Kidney capillary endothelial cell (primary cell): ENCODE measurements at regions not wholly inside any gene's neighbourhood (a gene's known extent, or its start where the extent isn't known, plus 50 kb on each side); places are given as distances from the start of the nearest gene placed in this dataset.
"Not testable (repeated sequence)": the region's sequence is repeated elsewhere in the genome, so short reads cannot be mapped to it uniquely, and the experiment has no call there.

Experiments
- DNase-seq: peaks from one replicate; pipeline ENCODE4 v3.0.0-alpha.2; 2018; ENCODE audit warnings: low spot score

DNA sequence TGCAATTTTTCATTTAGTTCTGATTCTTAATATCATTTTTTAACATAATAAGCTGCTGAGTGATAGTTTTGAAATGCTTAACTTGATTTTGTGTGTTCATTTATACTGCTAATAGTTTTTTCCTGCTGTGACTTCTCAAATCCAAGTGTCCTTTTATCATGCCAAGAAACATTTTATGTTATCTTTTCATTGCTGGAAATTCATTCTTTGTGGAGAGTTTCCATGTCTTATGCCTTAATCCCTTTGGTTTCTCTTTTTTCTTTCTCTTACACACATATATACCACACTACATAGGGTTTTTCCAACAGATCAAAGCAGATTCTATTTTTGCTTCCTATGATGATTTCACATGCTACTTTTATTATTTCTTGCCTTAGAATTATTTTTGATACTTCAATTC, 981.1 kb downstream of the SLC6A15 start:
- no peak for DNase-seq

DNA sequence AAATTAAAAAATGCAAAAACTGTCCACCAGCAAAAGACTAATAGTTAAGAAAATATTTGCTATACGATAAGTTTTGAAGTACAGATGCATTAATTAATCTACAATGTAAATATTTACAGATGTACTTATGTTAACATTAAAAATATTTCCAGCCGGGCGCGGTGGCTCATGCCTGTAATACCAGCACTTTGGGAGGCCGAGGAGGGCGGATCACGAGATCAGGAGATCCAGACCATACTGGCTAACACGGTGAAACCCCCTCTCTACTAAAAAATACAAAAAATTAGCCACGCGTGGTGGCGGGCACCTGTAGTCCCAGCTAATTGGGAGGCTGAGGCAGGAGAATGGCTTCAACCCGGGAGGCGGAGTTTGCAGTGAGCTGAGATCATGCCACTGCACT, 982.8 kb downstream of the SLC6A15 start:
- DNase-seq = not testable (repeated sequence)

- DNase-seq = no peak
These were observed 991.6 kb downstream of the SLC6A15 start for GRCh38 chr12:83920821-83921547.

GRCh38 chr12:83919081-83919480, 993.5 kb downstream of the SLC6A15 start:
- no peak for DNase-seq

DNA sequence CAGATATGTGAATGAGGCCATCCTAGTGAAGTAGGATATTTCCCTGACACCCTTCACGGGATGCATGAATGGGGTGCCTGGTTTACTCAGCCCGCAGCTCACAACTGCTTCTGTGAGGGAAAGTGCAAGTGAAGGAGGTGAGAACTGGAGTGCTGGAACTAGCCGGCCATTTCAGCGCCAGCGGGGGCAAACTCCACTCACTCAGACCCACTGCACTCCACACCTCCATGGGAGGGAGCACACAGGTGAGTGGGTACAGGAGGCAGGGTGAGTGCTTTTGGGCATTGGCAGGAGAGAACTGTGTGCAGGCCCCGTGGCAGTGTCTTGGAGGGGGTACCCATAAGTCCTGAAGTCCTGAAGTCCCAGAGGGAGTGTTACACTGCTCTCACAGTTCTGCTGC, 1008.4 kb downstream of the SLC6A15 start:
- no peak for DNase-seq

DNA sequence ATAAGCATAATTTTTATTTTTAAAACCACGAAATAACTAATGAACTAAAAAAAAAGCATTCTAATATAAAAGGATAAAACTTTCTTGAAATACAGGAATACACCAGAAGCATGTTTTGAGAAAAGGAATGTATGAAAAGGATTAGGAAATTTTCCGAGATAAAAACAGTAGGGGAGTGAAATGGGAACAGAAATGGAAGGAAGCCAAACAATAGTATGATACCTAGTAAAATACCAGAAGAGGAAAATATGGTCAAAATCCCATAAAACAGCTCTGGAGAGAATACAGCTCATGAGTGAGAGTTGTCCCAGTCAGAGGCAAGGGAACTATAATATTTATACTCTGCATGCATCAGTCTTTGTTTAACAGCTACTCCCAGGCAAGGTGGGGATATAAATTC, 1016.2 kb downstream of the SLC6A15 start:
- no peak for DNase-seq

DNA sequence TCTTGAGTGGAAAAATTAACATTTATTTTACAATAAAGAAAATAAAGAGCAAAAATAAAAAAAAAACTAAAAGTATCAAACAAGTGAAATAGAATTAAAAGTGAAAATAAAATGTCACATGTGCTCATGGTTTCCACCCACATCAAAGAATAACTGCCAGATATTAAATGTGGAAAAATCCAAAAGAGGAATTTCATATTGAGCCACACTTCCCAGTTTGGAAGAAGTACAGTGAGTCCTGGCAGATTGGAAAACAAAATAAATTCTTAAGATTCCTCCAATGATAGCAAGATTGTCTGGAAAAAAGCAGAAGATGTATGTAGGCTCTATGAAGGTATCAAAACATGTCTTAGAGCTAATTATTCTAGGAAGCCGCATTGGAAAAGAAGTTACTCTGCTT, 1019.5 kb downstream of the SLC6A15 start:
- no peak for DNase-seq

DNA sequence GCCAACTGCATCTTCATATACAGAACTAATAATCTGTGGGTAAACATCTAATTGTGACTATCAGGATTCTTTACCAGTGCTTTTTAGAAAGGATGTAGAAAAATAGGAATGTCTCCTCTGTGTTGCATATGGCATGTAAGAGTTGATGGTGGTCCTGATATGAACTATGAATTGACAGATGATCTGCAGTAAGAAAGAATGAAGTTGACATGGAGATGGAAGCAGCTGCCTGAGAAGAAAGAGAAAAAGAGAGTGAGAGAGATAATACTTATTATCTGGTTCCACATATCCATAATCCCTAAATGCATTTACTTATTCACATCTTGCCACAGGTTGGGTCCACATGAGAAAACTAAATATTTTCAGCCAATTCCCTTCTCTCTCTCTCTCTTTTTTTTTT, 1022.9 kb downstream of the SLC6A15 start:
- no peak for DNase-seq

- no peak for DNase-seq
These were observed 1026.1 kb downstream of the SLC6A15 start for GRCh38 chr12:83886479-83886878.

- DNase-seq = not testable (repeated sequence)
These were observed 1041.5 kb downstream of the SLC6A15 start for GRCh38 chr12:83870921-83871599.

DNA sequence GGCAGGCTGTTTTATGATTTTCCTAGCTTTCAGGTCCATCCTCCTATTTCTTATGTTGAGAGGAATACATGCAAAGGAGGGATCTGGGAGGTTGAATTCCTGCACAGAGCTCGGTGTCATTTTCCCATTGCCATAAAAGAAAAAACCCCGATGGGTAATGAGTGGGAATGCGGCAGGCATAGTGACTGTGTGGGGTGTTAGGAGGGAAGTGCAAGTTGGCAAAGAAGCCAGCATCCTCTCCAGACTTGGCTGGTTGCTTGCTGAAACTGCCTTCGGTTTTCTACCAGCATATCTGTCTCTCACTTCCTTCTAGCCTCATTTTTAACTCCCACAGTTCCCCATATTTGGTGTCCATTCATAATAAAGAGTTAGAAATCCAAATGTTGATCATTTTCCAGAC, 1046.1 kb downstream of the SLC6A15 start:
- DNase-seq = no peak

DNA sequence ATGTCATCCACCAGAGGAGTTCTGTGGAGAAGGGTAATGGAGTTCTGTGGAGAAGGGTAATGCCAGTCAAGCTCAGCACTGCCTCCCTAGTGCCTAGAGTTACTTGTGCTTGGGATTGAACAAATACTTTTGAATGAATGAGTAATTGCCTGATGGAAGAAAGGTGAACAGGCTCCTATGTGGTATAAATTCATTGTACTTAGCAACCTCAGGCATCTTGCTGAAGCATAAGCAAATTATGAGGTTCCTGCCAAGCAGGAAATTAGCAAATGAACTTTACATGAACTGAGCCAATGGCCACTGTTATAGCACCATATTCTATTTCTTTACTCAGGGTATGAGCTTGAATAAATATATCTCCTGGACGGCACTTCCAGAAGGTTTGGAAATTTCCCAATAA, 1047.2 kb downstream of the SLC6A15 start:
- no peak for DNase-seq

DNA sequence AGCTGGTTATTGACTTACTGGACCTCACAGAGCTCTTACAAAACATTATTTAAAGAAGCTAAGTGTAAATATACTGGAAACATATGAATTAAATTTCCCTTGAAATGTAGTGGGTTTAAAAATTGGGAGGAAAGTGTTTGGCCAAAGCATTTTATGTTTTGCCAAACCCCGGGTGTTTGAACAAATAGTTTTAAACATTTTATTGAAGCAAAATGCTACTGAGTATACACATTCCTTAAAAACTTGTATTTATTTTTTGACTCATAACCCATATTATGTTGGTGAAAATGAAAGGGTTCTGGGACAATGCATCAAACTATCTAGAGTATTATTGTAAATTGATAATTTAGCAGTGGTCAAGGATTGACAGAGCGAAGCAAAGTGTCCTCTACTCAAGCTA, 1048.5 kb downstream of the SLC6A15 start:
- no peak for DNase-seq

DNA sequence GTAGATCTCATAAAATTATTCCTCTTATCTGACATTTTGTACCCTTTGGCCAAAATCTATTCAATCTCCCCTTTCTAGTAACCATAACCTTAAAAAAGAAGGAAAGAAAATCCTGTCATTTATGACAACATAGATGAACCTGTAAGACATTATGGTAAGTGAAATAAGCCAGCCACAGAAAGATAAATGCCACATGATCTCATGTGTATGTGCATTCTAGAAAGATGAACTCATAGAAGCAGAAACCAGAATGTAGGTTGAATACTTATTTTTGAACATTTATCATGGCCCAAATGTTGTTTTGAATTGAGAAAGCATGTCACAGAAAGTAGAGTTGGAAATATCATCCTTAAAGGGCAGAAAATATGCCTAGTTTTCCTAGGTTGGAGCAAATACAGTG, 1053.6 kb downstream of the SLC6A15 start:
- no peak for DNase-seq

DNA sequence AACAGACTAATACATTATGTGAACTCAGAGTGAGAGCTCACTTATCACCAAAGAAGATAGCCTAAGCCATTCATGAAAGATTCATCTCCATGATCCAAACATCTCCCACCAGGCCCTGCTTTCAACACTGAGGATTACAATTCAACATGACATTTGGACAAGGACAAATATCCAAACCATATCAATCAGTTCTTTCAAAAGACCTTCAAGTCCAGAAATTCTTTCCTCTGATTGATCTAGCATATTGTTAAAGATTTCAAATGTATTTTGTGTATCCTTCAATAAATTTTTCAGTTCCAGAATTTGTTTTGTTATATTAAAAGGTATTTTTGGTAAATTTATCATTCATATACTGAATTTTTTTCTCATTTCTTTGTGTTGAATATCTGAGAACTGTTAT, 1055.8 kb downstream of the SLC6A15 start:
- DNase-seq = no peak

DNA sequence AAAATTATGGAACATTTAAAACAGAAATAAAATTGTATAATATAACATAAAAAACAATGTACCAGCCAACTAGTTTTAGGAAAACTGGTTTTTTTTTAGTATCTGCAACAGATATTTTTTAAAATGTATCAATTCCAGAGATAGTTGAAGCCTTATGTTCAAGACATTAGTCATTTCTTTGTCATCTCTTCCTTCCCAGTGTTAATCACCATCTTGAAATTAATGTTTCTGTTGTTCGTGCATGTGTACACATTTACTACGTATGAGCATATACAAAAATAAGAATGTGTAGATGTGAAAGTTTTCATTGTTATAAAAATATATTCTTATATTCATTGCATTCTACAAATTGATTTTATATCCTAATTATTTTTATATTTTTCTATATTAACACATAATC, 1062.1 kb downstream of the SLC6A15 start:
- DNase-seq = peak; percentile 17

DNA sequence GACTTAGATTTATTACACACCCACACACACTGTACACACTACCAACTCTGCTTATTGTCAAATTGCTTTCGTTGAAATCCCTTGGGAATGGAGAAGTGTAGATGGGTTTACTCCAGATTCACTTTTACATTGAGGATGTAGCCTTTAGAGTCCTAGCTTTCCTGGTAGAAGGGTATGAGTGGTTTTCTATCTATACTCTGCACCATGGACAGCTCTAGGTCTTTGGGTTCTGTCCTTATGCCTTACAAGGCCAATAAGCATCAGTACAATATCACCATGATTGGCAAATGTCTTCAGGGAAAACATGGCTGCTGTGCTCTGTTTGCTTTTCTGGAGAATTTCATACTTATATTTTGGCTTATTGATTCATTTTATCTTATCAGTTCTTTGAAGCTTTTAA, 1063.9 kb downstream of the SLC6A15 start:
- no peak for DNase-seq

GRCh38 chr12:83843541-83843940, 1069.1 kb downstream of the SLC6A15 start:
- no peak for DNase-seq

DNA sequence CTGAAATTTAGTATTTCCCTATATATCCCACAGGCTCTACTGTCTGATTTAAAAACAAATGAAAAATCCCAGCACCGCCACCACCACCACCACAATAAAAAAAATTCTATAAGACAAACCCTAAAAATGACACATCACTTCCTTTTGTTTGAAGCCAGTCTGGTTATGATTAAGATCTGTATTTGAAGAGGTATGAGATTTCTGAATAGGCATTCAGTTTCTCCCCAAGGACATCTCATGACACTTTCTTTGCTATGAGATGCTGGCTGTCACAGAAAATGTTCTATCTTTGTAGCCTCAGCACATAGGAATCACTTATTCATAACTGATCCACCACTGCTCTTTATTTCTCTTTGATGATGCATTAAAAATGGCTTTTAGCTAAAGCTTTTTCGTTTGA, 1071.0 kb downstream of the SLC6A15 start:
- DNase-seq = peak; percentile 38

DNA sequence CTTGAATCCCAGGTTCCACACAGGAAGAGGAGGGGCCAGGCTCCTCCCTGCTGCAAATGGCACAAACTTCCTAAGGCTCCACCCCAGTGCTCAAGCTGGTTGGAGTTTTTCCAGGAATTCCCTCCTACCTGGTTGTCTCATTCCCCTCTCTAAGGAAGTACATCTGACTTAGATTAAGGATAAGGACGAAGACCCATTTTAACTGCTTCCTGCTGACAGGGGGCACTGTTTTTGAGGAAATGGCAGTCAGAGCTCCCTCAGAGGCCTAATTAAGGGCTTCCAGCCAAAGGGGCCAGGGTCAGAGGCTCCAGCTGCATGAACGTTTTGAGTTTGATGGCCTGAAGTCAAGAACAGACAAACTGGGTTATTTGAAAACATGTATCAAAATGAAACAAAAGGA, 1084.7 kb downstream of the SLC6A15 start:
- DNase-seq = no peak

DNA sequence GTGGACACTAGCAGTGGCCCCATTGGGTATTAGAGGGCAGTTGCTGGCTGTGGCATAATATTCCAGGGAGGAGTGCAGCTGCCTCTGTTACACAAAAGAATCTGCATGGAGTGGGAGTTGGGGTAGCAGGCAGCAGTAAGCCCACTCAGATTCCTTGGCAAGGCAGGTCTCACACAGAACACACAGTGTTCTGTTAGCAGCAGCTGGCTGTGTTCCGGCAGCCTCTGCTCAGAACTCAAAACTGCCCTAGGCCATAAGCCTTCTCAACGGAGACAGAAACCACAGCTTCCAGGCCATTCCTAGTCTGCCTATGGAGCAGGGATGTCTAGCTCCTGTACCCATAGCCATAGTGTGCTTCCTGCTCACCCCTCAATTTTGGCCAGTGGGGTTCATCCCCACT, 1085.4 kb downstream of the SLC6A15 start:
- DNase-seq = no peak

- peak; percentile 37 for DNase-seq
These were observed 1086.5 kb downstream of the SLC6A15 start for GRCh38 chr12:83826112-83826511.

DNA sequence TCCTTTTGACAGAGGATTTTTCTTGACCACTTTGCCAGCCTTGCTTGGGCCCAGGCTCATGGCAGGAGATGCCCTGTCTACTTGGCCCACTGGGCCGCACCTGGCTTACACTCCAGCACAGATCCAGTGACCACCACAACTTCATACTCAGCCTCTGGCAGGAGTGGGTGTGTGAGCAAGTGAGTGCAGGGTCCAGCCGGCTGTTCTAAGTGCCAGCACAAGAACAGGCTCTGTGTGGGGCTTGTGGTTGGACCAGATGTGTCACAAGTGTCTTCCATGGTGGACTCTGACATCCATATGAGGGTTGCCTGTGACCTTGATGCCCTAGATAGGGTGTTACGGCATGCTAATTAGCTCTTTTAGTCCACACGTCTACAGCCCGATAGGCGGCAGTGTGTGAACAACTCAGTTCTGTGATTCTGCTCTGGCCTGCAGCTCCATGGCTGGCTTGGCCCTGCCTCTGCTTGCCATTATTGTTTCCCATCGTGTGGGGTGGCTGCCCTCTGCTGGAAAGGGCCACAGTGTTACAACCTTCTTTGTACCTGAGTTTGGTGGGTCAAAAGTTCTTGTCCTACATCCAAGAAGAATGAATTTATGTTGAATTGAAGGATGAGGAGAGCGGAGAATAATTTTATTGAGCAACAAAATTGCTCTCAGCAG, 1089.1 kb downstream of the SLC6A15 start:
- peak; percentile 8 for DNase-seq
